ENCODE measurements at regions not wholly inside any gene's neighbourhood (a gene's known extent, or its start where the extent isn't known, plus 50 kb on each side); places are given as distances from the start of the nearest gene placed in this dataset.

GRCh38 chr3:103991-104390 lies 92.6 kb upstream of the CHL1 start:
- TF ChIP-seq, protein P1, sequence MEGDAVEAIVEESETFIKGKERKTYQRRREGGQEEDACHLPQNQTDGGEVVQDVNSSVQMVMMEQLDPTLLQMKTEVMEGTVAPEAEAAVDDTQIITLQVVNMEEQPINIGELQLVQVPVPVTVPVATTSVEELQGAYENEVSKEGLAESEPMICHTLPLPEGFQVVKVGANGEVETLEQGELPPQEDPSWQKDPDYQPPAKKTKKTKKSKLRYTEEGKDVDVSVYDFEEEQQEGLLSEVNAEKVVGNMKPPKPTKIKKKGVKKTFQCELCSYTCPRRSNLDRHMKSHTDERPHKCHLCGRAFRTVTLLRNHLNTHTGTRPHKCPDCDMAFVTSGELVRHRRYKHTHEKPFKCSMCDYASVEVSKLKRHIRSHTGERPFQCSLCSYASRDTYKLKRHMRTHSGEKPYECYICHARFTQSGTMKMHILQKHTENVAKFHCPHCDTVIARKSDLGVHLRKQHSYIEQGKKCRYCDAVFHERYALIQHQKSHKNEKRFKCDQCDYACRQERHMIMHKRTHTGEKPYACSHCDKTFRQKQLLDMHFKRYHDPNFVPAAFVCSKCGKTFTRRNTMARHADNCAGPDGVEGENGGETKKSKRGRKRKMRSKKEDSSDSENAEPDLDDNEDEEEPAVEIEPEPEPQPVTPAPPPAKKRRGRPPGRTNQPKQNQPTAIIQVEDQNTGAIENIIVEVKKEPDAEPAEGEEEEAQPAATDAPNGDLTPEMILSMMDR (IDR thresholded peaks at IDR 0.05), result no peak
- TF ChIP-seq EZH2 (IDR thresholded peaks at IDR 0.05; ENCODE audit: borderline replicate concordance, insufficient read depth, low read depth, low read length, poor library complexity, severe bottlenecking), result no peak

Data from B cell (primary cell).